HG03558 (cell line): ENCODE measurements at regions not wholly inside any gene's neighbourhood (a gene's known extent, or its start where the extent isn't known, plus 50 kb on each side); places are given as distances from the start of the nearest gene placed in this dataset.

Experiments used
- ATAC-seq: cut with Tn5 transposase; IDR thresholded peaks from one replicate; pipeline ENCODE4 v1.9.1; 2021; ENCODE audit warnings: moderate number of reproducible peaks; ENCODE audit not compliant: unreplicated experiment; ENCODE audit errors: extremely low read depth

DNA sequence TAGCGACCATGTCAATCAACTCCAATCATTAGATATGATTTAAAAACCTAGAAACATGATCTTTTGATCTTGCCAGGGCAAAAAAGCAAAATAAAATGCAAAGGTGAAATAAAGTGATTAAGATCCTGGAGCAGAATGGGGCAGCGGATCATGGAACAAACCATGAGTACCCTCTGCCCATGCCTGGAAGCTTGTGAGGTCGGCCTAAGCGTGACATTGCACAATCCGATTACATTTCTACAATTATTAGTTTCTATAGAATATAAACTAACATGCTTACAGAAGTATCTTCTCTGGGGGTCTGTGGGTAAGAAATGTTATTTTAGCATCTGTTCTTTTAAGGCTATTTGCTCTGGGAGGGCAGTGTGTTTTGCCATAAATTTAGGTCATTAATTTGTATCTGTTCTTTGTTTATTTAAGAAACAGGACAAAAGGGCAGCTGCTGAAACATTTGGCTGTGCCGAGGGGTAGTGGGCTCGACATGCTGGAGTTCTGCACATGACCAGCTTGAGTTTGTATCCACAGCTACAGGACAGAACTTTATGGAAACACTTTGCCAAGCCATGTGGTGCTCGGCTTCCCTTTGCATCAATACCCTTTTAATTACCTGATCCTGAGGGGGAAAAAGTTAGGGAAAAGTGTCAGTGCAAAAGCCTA, 55.9 kb downstream of the ZBTB18 start:
- no peak for ATAC-seq

DNA sequence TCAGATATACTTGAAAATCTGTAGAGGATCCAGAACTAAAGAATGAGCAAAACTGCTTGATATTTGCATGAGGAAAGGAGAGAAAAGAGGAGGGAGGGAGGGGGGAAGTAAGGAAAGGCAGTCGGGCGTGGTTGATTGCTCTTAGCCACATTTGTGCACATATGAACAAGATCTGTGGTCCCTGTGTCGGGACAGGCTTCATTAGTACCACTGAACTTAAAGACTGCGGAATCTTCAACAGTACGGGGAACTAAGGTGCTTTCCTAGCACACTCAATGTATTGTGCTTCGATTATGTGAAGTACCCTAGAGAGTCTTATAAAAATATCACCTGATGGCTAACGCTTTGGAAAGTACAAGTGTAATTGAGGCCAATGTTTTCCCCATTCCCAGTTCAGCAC, 59.9 kb downstream of the ZBTB18 start:
- ATAC-seq = no peak

DNA sequence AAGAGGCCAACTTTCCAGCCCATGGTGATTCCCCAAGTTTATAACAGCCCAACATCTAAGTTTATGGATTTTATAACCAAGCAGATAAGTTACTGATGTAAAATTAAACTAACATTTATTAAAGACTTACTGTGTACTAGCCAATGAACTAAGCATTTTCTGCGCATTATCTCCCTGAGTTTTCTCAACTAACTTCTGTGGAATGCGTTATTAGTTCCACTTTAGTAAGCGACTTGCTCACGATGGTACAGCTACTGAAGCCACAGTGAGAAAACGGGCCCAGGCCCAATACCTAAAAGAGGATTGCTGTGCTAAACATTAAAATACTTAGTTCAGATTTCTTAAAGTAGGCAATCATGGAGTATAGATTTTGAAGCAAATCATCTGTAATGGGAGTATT, 61.0 kb downstream of the ZBTB18 start:
- ATAC-seq = no peak

DNA sequence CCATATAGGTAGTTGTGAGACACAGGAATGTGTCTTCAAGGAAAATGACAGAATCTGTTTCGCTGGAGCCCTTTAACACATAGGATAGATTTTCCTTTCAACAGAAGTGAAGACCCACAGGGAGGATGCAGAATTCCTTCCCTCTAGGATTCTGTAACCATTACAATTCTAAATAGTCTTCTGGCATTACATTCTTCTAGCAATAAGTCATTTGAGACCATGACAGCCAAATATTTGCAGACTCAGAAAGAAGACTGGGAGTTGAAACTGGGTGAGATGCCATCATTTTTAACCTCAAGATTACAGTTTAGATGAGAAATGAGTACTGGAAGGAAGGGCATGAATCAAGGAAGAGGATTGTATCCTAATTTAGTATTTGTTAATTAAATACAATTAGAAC, 61.6 kb downstream of the ZBTB18 start:
- no peak for ATAC-seq

DNA sequence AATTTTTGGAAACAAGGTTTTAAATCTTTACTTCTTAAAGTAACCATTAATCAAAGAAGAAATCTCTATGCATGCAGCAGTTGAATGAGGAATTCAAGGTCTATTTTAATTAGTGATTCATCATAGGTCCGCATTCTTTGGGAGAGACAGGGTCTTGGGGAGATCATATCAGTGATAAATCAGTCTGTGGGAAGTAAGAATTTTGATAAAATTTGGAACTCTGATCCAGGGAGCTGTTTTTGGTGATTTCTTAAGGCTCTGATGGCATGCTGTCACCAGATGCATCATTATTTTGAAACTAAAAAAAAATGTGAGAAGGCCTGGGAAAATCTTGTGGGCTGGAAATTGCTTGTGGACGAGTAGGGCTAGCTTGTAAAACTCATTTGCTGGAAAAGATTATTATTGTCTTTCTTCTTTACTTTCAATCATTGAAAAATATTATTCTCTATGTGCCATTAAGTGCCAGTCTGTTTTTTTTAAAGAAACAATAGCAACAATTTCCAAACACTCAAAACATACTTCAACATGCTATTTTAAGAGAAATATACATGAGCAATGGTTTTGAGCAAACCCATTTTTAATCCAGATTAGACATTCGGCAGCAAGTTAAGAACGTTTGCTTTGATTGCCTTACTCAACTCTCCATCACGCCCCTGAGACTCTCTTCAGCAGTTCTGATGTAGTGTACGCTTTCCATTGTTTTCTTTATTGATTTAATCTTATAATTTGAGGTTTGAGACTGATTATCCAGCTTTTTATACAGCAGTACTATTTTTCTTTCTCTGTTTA, 62.6 kb downstream of the ZBTB18 start:
- no peak for ATAC-seq

GRCh38 chr1:244114892-244115291, 63.8 kb downstream of the ZBTB18 start:
- no peak for ATAC-seq

DNA sequence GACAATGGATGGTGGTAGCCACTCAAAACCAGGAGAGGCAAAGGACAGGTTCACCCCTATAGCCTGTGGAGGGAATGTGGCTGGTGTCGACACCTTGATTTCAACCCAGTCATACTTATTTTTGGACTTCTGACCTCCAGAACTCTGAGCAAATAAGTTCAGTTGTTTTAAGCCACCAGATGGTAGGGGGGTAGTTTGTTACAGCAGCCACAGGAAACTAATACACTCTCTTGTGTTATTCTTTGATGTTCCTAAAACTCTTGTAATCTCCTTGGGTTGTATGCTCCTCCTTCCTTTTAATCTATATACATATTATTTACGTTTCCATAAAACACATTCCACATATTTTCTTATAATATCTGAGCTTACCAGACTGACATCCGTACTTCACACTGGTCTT, 65.9 kb downstream of the ZBTB18 start:
- ATAC-seq = no peak

- no peak for ATAC-seq
These were observed 67.2 kb downstream of the ZBTB18 start for GRCh38 chr1:244118109-244118761.

- ATAC-seq = no peak
These were observed 77.7 kb downstream of the ZBTB18 start for GRCh38 chr1:244128591-244129383.

- no peak for ATAC-seq
These were observed 86.2 kb downstream of the ZBTB18 start for GRCh38 chr1:244137276-244137675.

GRCh38 chr1:244137725-244138124, 86.6 kb downstream of the ZBTB18 start:
- no peak for ATAC-seq

DNA sequence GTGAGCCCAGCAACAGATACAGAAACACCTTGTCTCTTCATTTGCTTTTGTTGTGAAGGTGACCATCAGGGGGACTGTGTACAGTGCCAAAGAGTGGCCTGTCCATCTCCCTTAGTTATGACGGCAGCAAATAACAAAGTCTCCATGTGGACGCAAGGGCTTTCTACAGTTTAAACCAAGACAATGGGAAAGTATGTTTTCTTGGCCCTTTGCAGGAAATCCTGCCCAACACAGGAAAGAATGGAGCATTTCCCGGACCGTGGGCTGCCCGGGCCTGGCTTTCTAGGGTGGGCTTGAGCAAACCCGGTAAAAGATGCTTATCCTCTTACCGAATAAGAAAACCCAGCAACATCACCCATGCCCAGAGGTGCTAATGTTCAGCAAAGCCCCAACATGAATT, 87.3 kb downstream of the ZBTB18 start:
- ATAC-seq = no peak

- no peak for ATAC-seq
These were observed 88.6 kb downstream of the ZBTB18 start for GRCh38 chr1:244139655-244140054.

DNA sequence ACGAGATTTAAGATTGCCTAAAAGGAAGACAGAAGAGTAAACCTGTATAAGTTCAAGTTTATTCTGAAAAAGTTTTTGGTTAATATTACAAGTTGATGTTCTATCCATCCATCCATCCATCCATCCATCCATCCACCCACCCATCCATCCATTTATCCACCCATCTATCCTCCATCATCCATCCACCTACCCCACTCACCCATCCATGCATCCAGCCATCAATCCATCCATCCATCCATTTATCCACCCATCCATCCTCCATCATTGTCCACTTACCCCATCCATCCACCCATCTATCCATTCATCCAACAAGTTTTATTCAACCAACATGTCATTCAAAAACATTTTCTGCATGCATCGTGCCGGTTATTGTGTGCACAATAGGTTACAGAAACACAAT, 89.3 kb downstream of the ZBTB18 start:
- no peak for ATAC-seq

DNA sequence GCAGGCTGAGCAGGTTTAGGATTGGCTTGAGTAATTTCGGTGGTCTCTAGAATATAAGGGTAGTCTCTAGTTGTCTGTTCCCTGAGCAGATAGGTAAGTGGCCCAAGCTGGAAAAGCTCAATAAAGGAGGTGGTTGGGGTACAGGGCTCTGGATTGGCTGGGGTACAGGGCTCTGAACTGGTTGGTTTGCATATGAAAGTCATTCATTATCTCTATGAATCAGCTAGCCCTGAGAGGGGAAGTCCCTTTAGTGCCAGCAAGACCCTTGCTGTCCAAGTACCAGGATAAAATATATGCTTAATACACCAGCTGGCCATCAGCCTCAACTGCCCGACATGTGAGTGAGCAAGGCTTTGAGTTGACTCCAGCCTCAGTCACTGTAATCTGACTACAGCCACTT, 93.0 kb downstream of the ZBTB18 start:
- no peak for ATAC-seq

GRCh38 chr1:244150071-244150470, 99.0 kb downstream of the ZBTB18 start:
- ATAC-seq = no peak

DNA sequence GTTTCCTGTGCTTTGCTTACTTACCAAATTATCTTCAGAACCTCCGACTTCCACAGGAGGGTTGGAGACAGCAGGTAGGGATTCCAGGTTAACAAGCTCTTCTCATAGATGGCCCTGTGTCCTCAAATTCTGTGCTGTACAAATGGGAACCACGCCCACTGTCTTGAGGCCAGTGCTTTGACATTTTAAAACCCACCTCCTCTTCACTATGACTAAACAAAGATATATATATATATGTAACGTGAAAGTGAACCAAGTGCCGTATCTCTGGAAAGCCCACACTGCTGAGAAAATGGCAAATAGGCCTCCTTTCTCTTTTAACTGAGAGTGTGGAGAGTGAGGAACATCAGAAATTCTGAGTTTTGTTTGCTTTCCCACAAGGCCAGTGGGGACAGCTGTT, 99.6 kb downstream of the ZBTB18 start:
- no peak for ATAC-seq

GRCh38 chr1:244151537-244151936, 100.5 kb downstream of the ZBTB18 start:
- ATAC-seq = no peak

DNA sequence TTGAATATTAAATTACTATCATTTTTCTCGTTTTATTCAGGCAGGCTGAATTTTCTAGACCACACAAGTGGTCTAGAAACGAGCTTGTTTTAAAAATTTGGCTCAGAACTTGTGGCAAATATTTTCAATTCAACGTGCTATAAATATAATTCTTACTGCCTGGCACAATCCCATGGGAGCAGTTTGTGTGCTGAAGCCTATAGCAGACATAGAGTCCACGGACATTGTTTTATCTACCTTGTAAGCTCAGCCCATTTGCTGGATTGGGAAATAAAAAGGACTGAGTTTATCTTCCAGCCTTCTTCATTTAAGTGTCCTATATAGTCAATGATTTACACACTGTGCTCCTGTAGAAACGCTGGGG, 103.4 kb downstream of the ZBTB18 start:
- no peak for ATAC-seq

DNA sequence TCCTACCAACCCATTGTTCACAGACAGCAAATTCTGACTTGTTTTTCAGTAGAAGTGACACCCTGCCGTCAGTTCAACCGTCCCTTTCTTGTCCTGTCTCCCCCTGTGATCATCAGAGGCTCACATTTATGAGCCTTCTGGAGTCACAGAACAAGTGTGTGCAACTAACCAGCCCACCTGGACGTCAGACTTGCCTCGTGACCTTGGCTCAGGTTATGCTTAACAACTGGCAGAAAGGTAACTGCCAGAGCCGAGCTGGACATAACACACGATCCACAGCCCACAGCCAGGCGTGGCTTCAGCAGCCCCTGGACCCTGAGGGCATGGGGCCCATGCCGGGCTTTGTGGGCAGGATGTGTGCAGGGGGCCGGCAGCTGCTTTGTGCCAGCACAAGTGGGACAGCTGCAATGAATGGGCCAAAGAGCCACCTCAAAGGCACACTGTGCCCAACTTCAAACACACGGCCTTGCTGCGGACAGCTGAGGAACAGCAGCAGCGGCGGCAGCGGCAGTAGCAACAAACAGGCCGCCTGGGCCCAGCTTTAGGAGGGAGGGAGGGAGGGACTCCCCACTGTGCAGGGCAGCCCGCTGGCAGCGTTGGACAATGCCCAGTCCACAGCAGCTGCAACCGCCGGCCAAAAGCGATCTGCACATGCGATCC, 103.9 kb downstream of the ZBTB18 start:
- ATAC-seq = no peak
